Testis (tissue), 2 donors: ENCODE measurements at regions not wholly inside any gene's neighbourhood (a gene's known extent, or its start where the extent isn't known, plus 50 kb on each side); places are given as distances from the start of the nearest gene placed in this dataset.

Experiments used
- DNase-seq: peaks from one replicate; pipeline ENCODE4 v3.0.0-alpha.2; 2019
- H3K27ac ChIP-seq, 2 donors: fragments of 200-600 bp; sonication (generic); one replicate each; pipeline ENCODE4 v1.5.1; 2019
- H3K27me3 ChIP-seq: fragments of 200-600 bp; sonication (generic); one replicate; pipeline ENCODE4 v1.5.1; 2019
- H3K36me3 ChIP-seq: fragments of 200-600 bp; sonication (generic); one replicate; pipeline ENCODE4 v1.5.1; 2017; ENCODE audit warnings: low read depth; ENCODE audit errors: missing control alignments
- H3K4me1 ChIP-seq: fragments of 200-600 bp; sonication (generic); one replicate; pipeline ENCODE4 v1.5.1; 2019
- H3K4me3 ChIP-seq, 2 donors: fragments of 200-600 bp; sonication (generic); one replicate each; pipeline ENCODE4 v1.5.1; 2017 to 2019
- H3K9me3 ChIP-seq: fragments of 200-600 bp; sonication (generic); one replicate; pipeline ENCODE4 v1.5.1; 2017
- CTCF ChIP-seq, 3 experiments: fragments of 450-650 bp in 2 of 3; fragments of 200-600 bp in 1 of 3; sonication (generic) in 1 of 3; IDR thresholded peaks; one replicate each; pipeline ENCODE4 v1.5.1; 2016 to 2019; ENCODE audit warnings: antibody characterized with exemption in 3 of 3, mild to moderate bottlenecking in 2 of 3, moderate library complexity in 1 of 3
- POLR2A ChIP-seq: fragments of 450-650 bp; IDR thresholded peaks from one replicate; pipeline ENCODE4 v1.6.1; 2017; ENCODE audit warnings: antibody characterized with exemption, mild to moderate bottlenecking, moderate library complexity
- WGBS, 2 donors: methylation state at CpG; one replicate each; pipeline ENCODE4 v1.1.5; 2018; 5-methylcytosine and 5-hydroxymethylcytosine counted together
- intact Hi-C: fragments of 100-400 bp; cut with DNase I; formaldehyde crosslinking; loops from one replicate; pipeline ENCODE4 v1.15.1; 2023; ENCODE audit warnings: low total_unique reads

- no peak for DNase-seq
- Histone ChIP-seq H3K27me3 (no peaks in the 10 kb centered on the region), H3K27ac (no peak overlapping the region), H3K4me3 (no peak overlapping the region), H3K9me3 (no peaks in the 10 kb centered on the region), H3K36me3 (no peaks in the 10 kb centered on the region), H3K4me1 (no peaks in the 10 kb centered on the region)
- 48 to 63% methylated on average over 1 of the region's 1 CpG for WGBS, 2 donors
- no peak for TF ChIP-seq POLR2A
- TF ChIP-seq CTCF (IDR thresholded peaks at IDR 0.05) = no peak
- intact Hi-C loops = no loop called here
These were observed 678.6 kb upstream of the CDH2 start for GRCh38 chr18:28855524-28855923.

GRCh38 chr18:28854964-28855363 is 678.0 kb upstream of the CDH2 start:
- Histone ChIP-seq H3K4me3 (no peak overlapping the region), H3K4me1 (no peaks in the 10 kb centered on the region), H3K9me3 (no peaks in the 10 kb centered on the region), H3K27ac (no peak overlapping the region), H3K27me3 (no peaks in the 10 kb centered on the region), H3K36me3 (no peaks in the 10 kb centered on the region)
- DNase-seq = no peak
- WGBS, 2 donors = 65 to 71% methylated on average over 1 of the region's 1 CpG
- TF ChIP-seq POLR2A (no peak), CTCF (IDR thresholded peaks at IDR 0.05) (no peak)
- intact Hi-C loops = no loop called here

- Histone ChIP-seq H3K4me1 (no peaks in the 10 kb centered on the region), H3K27me3 (no peaks in the 10 kb centered on the region), H3K36me3 (no peaks in the 10 kb centered on the region), H3K9me3 (no peaks in the 10 kb centered on the region), H3K4me3 (no peak overlapping the region), H3K27ac (no peak overlapping the region)
- intact Hi-C loops = no loop called here
- 86 to 87% methylated on average over 2 to 3 of the region's 3 CpGs for WGBS, 2 donors
- DNase-seq = no peak
- TF ChIP-seq CTCF (IDR thresholded peaks at IDR 0.05) (no peak), POLR2A (no peak)
These were observed 670.0 kb upstream of the CDH2 start for GRCh38 chr18:28846958-28847357.

GRCh38 chr18:28837100-28837499 is 660.2 kb upstream of the CDH2 start:
- no peak overlapping the region for H3K27ac ChIP-seq
- WGBS, 2 donors = 79 to 86% methylated on average over 2 of the region's 2 CpGs
- DNase-seq = no peak
- H3K4me1 ChIP-seq = no peaks in the 10 kb centered on the region
- no peak overlapping the region for H3K4me3 ChIP-seq
- intact Hi-C loops = no loop called here
- no peaks in the 10 kb centered on the region for H3K27me3 ChIP-seq
- TF ChIP-seq CTCF (IDR thresholded peaks at IDR 0.05) (no peak), POLR2A (no peak)
- no peaks in the 10 kb centered on the region for H3K36me3 ChIP-seq
- no peaks in the 10 kb centered on the region for H3K9me3 ChIP-seq

GRCh38 chr18:28834889-28835288 is 658.0 kb upstream of the CDH2 start:
- WGBS, 2 donors = 91 to 95% methylated on average over 4 of the region's 4 CpGs
- TF ChIP-seq CTCF (IDR thresholded peaks at IDR 0.05) (no peak), POLR2A (no peak)

More at GRCh38 chr18:28834889-28835288, 658.0 kb upstream of the CDH2 start:
- Histone ChIP-seq H3K36me3 (no peaks in the 10 kb centered on the region), H3K4me3 (no peak overlapping the region), H3K27me3 (no peaks in the 10 kb centered on the region), H3K27ac (no peak overlapping the region), H3K4me1 (no peaks in the 10 kb centered on the region), H3K9me3 (no peaks in the 10 kb centered on the region)
- intact Hi-C loops = no loop called here
- DNase-seq = no peak
